Trophoblast cell (in vitro differentiated cells and primary cell): ENCODE measurements at regions not wholly inside any gene's neighbourhood (a gene's known extent, or its start where the extent isn't known, plus 50 kb on each side); places are given as distances from the start of the nearest gene placed in this dataset.

Source experiments
- DNase-seq, 2 donors: peaks; one replicate each; pipeline ENCODE4 v3.0.0-alpha.2; 2016
- H2AFZ ChIP-seq: 2 replicates; pipeline ENCODE4 v1.6.1; 2013; ENCODE audit warnings: low read length, moderate library complexity, mild to moderate bottlenecking; ENCODE audit not compliant: insufficient read depth, poor library complexity
- H2AK5ac ChIP-seq: 2 replicates; pipeline ENCODE4 v1.6.1; 2013; ENCODE audit warnings: mild to moderate bottlenecking, low read length
- H2BK120ac ChIP-seq: 2 replicates; pipeline ENCODE4 v1.6.1; 2013; ENCODE audit warnings: low read length, mild to moderate bottlenecking, moderate library complexity; ENCODE audit not compliant: insufficient read depth, poor library complexity
- H2BK12ac ChIP-seq: 2 replicates; pipeline ENCODE4 v1.6.1; 2013; ENCODE audit warnings: mild to moderate bottlenecking, low read length, moderate library complexity
- H2BK5ac ChIP-seq: 2 replicates; pipeline ENCODE4 v1.6.1; 2013; ENCODE audit warnings: low read length, low read depth, moderate library complexity, mild to moderate bottlenecking; ENCODE audit not compliant: poor library complexity
- H3K14ac ChIP-seq: 2 replicates; pipeline ENCODE4 v1.6.1; 2013; ENCODE audit warnings: mild to moderate bottlenecking, low read length
- H3K18ac ChIP-seq: 2 replicates; pipeline ENCODE4 v1.6.1; 2013; ENCODE audit warnings: mild to moderate bottlenecking, low read length
- H3K23ac ChIP-seq: 2 replicates; pipeline ENCODE4 v1.6.1; 2013; ENCODE audit warnings: low read length
- H3K27ac ChIP-seq: 2 replicates; pipeline ENCODE4 v1.5.1; 2013; ENCODE audit warnings: low read depth, mild to moderate bottlenecking, inconsistent platforms, low read length, moderate library complexity
- H3K27me3 ChIP-seq: 2 replicates; pipeline ENCODE4 v1.6.1; 2013; ENCODE audit warnings: inconsistent platforms, mild to moderate bottlenecking, low read length, moderate library complexity; ENCODE audit not compliant: insufficient read depth
- H3K36me3 ChIP-seq, 2 experiments: 1 replicate in 1 of 2; 2 replicates in 1 of 2; pipeline ENCODE4 v1.6.1; 2013; ENCODE audit warnings: low read length in 2 of 2, mild to moderate bottlenecking in 2 of 2, moderate library complexity in 1 of 2; ENCODE audit not compliant: insufficient read depth in 2 of 2, control insufficient read depth in 1 of 2
- H3K4ac ChIP-seq: 2 replicates; pipeline ENCODE4 v1.6.1; 2013; ENCODE audit warnings: low read depth, mild to moderate bottlenecking, low read length, moderate library complexity
- H3K4me1 ChIP-seq, 2 experiments: 1 replicate in 1 of 2; 2 replicates in 1 of 2; pipeline ENCODE4 v1.6.1; 2013; ENCODE audit warnings: low read length in 2 of 2, mild to moderate bottlenecking in 2 of 2, moderate library complexity in 1 of 2; ENCODE audit not compliant: insufficient read depth in 2 of 2, control insufficient read depth in 1 of 2
- H3K4me2 ChIP-seq: 2 replicates; pipeline ENCODE4 v1.6.1; 2013; ENCODE audit warnings: inconsistent platforms, mild to moderate bottlenecking, low read length, moderate library complexity
- H3K4me3 ChIP-seq: 2 replicates; pipeline ENCODE4 v1.5.1; 2013; ENCODE audit warnings: mild to moderate bottlenecking, low read depth, low read length, inconsistent platforms
- H3K79me1 ChIP-seq: one replicate; pipeline ENCODE4 v1.6.1; 2013; ENCODE audit warnings: low read length
- H3K79me2 ChIP-seq: 2 replicates; pipeline ENCODE4 v1.6.1; 2013; ENCODE audit warnings: low read length, mild to moderate bottlenecking; ENCODE audit not compliant: control insufficient read depth, insufficient read depth, poor library complexity
- H3K9ac ChIP-seq: 2 replicates; pipeline ENCODE4 v1.6.1; 2013; ENCODE audit warnings: mild to moderate bottlenecking, low read length
- H3K9me3 ChIP-seq: 2 replicates; pipeline ENCODE4 v1.6.1; 2013; ENCODE audit warnings: low read depth, mild to moderate bottlenecking, control low read depth, inconsistent platforms, low read length; ENCODE audit not compliant: insufficient read depth
- H4K12ac ChIP-seq: 2 replicates; pipeline ENCODE4 v1.6.1; 2013; ENCODE audit warnings: low read depth, mild to moderate bottlenecking, low read length, moderate library complexity
- H4K8ac ChIP-seq: 2 replicates; pipeline ENCODE4 v1.6.1; 2013; ENCODE audit warnings: low read depth, mild to moderate bottlenecking, low read length, moderate library complexity
- H4K91ac ChIP-seq: one replicate; pipeline ENCODE4 v1.6.1; 2013; ENCODE audit warnings: low read depth, mild to moderate bottlenecking, low read length, moderate library complexity
- WGBS: extraction: QIAGEN DNeasy Blood & Tissue Kit; methylation state at CpG from one replicate; pipeline ENCODE4 v1.1.7; 2013; ENCODE audit warnings: missing lambda C conversion rate; ENCODE audit not compliant: insufficient read length, insufficient coverage; ENCODE audit errors: extremely low coverage; 5-methylcytosine and 5-hydroxymethylcytosine counted together

DNA sequence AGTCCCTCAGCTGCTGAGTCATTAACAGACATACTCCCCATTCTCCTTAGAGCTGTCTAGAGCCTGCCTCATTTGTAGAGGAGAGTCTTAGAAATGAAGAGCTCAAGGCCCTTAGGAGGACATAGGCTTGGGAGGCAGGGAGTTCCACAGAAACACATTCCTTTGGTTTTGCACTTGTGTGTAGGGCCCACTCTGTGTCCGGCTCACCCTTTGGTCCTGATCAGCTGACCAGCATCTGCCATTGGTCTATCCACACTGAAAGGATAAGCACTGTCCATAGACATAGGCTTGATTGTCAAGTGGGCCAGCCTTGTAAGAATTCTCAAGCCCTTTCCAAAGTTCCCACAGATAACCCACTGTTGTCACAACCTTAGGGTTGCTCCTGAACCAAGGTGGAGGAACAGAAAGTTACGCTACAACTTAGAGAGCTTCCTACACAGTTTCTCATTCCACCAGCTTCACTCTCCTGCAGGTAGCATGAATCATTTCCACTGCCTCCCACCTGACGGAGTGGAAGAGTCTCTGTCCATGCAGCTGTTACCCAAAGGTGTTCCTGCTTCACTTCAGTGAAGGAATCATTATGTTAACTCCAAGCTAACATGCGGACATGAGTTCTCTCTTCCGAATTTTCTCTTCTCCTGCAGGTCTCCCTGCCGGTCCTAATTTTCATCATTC is 96.1 kb downstream of the TNFSF18 start:
- Histone ChIP-seq H3K79me1 (no peaks in the 10 kb centered on the region), H3K23ac (no peak overlapping the region), H2AFZ (no peak overlapping the region), H2AK5ac (no peak overlapping the region), H3K18ac (no peak overlapping the region), H2BK12ac (no peak overlapping the region), H3K36me3 (no peaks in the 10 kb centered on the region), H4K8ac (no peak overlapping the region), H3K4me2 (no peak overlapping the region), H3K14ac (no peak overlapping the region), H3K9me3 (no peaks in the 10 kb centered on the region), H3K9ac (no peak overlapping the region), H3K4me3 (no peak overlapping the region), H3K27me3 (no peaks in the 10 kb centered on the region), H2BK5ac (no peak overlapping the region), H3K27ac (no peak overlapping the region), H3K4me1 (no peaks in the 10 kb centered on the region), H3K4ac (no peak overlapping the region), H4K91ac (no peak overlapping the region), H2BK120ac (no peak overlapping the region), H4K12ac (no peak overlapping the region), H3K79me2 (no peaks in the 10 kb centered on the region)
- WGBS: no CpG with 5 or more reads among the region's 6 CpGs
- peak; percentile 47 to 70 for DNase-seq

DNA sequence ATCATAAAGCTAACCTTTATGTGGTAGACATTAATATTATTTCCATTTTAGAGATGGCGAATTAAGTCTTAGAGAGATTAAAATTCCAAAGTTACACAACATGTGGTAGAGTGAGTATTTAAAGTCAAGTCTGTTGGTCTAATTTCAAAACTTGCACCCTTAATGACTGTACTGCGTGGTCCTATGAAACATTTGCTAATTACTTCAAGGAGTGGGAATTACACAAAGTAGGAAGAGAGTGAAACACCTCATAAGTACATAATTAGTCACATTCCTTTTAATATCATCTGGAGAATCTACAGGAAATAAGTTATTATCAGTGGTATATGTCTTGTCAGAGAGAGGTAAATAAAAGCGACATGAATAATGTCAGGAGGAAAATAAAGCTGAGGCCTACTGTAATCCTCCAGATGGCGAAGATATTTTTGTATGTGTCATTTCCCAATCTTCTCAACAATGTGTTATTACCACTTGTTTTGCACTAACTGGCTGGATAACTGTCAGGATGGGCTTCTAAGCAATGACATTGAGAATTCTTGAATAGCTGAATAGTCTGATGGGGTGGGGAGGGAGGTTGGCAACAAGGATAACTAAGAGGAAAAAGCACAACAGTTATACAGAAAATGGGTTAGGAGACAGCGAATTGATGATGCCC is 95.5 kb downstream of the TNFSF18 start:
- Histone ChIP-seq H3K79me2 (no peaks in the 10 kb centered on the region), H3K4me3 (no peak overlapping the region), H3K4ac (no peak overlapping the region), H3K36me3 (no peaks in the 10 kb centered on the region), H2AFZ (no peak overlapping the region), H2BK5ac (no peak overlapping the region), H3K18ac (no peak overlapping the region), H2BK120ac (no peak overlapping the region), H3K27ac (no peak overlapping the region), H2AK5ac (no peak overlapping the region), H3K14ac (no peak overlapping the region), H2BK12ac (no peak overlapping the region), H3K4me2 (no peak overlapping the region), H4K8ac (no peak overlapping the region), H4K12ac (no peak overlapping the region), H3K4me1 (no peaks in the 10 kb centered on the region), H4K91ac (no peak overlapping the region), H3K9ac (no peak overlapping the region), H3K23ac (no peak overlapping the region), H3K27me3 (no peaks in the 10 kb centered on the region), H3K9me3 (no peaks in the 10 kb centered on the region), H3K79me1 (no peaks in the 10 kb centered on the region)
- no CpG with 5 or more reads among the region's 5 CpGs for WGBS
- peak in 1 of 2 donors; percentile 73 for DNase-seq

DNA sequence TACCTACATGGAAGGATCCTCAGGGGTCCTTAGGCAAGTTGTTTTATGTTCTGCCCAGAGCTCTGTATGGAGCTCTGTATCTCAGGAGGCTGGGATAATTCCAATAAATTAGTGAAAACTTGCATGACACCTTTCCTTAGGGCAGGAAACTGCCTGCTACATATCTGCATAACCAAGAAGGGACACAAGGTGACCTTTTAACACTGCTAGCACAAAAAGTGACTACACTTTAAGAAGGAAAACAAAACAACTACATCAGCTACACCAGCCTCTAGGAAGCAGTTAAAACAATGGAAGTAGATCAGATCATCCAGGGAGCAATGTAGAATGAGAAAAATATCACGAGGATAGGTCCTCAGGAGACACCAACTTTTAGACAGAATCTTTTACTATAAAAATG is 93.9 kb downstream of the TNFSF18 start:
- no peak overlapping the region for H3K14ac ChIP-seq
- H3K4me2 ChIP-seq: no peak overlapping the region
- no peak overlapping the region for H3K23ac ChIP-seq
- H3K79me1 ChIP-seq: no peaks in the 10 kb centered on the region
- no peaks in the 10 kb centered on the region for H3K9me3 ChIP-seq
- no peaks in the 10 kb centered on the region for H3K79me2 ChIP-seq
- no peak overlapping the region for H3K4me3 ChIP-seq
- no peak overlapping the region for H4K91ac ChIP-seq
- no peak overlapping the region for H4K8ac ChIP-seq
- H3K4ac ChIP-seq: no peak overlapping the region
- H3K36me3 ChIP-seq: no peaks in the 10 kb centered on the region
- no peak overlapping the region for H3K27ac ChIP-seq
- no peak for DNase-seq
- H3K27me3 ChIP-seq: no peaks in the 10 kb centered on the region
- no CpG with 5 or more reads among the region's 1 CpG for WGBS
- H2BK12ac ChIP-seq: no peak overlapping the region
- H2BK5ac ChIP-seq: no peak overlapping the region
- no peak overlapping the region for H2AK5ac ChIP-seq
- H3K18ac ChIP-seq: no peak overlapping the region
- H3K4me1 ChIP-seq: no peaks in the 10 kb centered on the region
- H3K9ac ChIP-seq: no peak overlapping the region
- H2BK120ac ChIP-seq: no peak overlapping the region
- no peak overlapping the region for H2AFZ ChIP-seq
- H4K12ac ChIP-seq: no peak overlapping the region

DNA sequence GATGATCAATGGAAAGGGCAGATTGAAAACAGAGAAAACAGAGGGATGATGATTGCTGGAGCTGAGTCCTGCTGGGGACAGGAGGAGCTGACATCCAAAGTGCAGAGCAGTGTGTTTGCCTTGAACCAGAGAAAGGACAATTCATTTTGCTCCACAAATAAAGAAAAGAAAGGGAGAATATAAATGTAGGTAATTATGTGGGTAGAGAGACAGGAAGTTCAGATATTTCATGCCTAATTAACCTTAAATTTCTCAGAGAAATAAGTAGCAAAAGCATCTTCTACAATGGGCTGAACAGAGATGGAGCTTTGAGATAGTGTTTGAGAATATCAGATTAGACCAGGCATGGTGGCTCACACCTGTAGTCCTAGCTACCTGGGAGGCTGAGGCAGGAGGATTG is 93.2 kb downstream of the TNFSF18 start:
- Histone ChIP-seq H4K12ac (no peak overlapping the region), H2BK5ac (no peak overlapping the region), H3K23ac (no peak overlapping the region), H3K14ac (no peak overlapping the region), H4K8ac (no peak overlapping the region), H2AK5ac (no peak overlapping the region), H3K4me1 (no peaks in the 10 kb centered on the region), H3K9me3 (no peaks in the 10 kb centered on the region), H3K27ac (no peak overlapping the region), H3K36me3 (no peaks in the 10 kb centered on the region), H3K79me1 (no peaks in the 10 kb centered on the region), H3K4me3 (no peak overlapping the region), H3K4me2 (no peak overlapping the region), H2AFZ (no peak overlapping the region), H3K27me3 (no peaks in the 10 kb centered on the region), H2BK12ac (no peak overlapping the region), H3K79me2 (no peaks in the 10 kb centered on the region), H3K9ac (no peak overlapping the region), H3K4ac (no peak overlapping the region), H2BK120ac (no peak overlapping the region), H4K91ac (no peak overlapping the region), H3K18ac (no peak overlapping the region)
- peak in 1 of 2 donors; percentile 38 for DNase-seq
